ENCODE measurements at regions not wholly inside any gene's neighbourhood (a gene's known extent, or its start where the extent isn't known, plus 50 kb on each side); places are given as distances from the start of the nearest gene placed in this dataset.

GRCh38 chr9:82637368-82637767 is 425.6 kb downstream of the RASEF start:
- no peak for DNase-seq (ENCODE audit: low spot score)

- no peak for DNase-seq (ENCODE audit: low spot score)
Measured at GRCh38 chr9:82645600-82645999, 417.3 kb downstream of the RASEF start.

- DNase-seq (ENCODE audit: low spot score) = no peak
Measured at GRCh38 chr9:82650368-82650767, 412.6 kb downstream of the RASEF start.

- no peak for DNase-seq (ENCODE audit: low spot score)
Measured at GRCh38 chr9:82651474-82651873, 411.5 kb downstream of the RASEF start.

- DNase-seq (ENCODE audit: low spot score) = no peak
Measured at GRCh38 chr9:82665324-82665723, 397.6 kb downstream of the RASEF start.

GRCh38 chr9:82668689-82669199 is 394.2 kb downstream of the RASEF start:
- DNase-seq (ENCODE audit: low spot score) = no peak

GRCh38 chr9:82670000-82670399 is 392.9 kb downstream of the RASEF start:
- DNase-seq (ENCODE audit: low spot score) = no peak

GRCh38 chr9:82670726-82671125 is 392.2 kb downstream of the RASEF start:
- no peak for DNase-seq (ENCODE audit: low spot score)

GRCh38 chr9:82673201-82673600 is 389.7 kb downstream of the RASEF start:
- DNase-seq (ENCODE audit: low spot score) = no peak

GRCh38 chr9:82673919-82674318 is 389.0 kb downstream of the RASEF start:
- DNase-seq (ENCODE audit: low spot score) = no peak

- DNase-seq (ENCODE audit: low spot score) = no peak
Measured at GRCh38 chr9:82675102-82675501, 387.8 kb downstream of the RASEF start.

- no peak for DNase-seq (ENCODE audit: low spot score)
Measured at GRCh38 chr9:82675605-82676004, 387.3 kb downstream of the RASEF start.

GRCh38 chr9:82677086-82677485 is 385.9 kb downstream of the RASEF start:
- no peak for DNase-seq (ENCODE audit: low spot score)

- no peak for DNase-seq (ENCODE audit: low spot score)
Measured at GRCh38 chr9:82679472-82679871, 383.5 kb downstream of the RASEF start.

- no peak for DNase-seq (ENCODE audit: low spot score)
Measured at GRCh38 chr9:82680179-82680935, 382.6 kb downstream of the RASEF start.

- no peak for DNase-seq (ENCODE audit: low spot score)
Measured at GRCh38 chr9:82681809-82682208, 381.1 kb downstream of the RASEF start.

- no peak for DNase-seq (ENCODE audit: low spot score)
Measured at GRCh38 chr9:82682431-82682830, 380.5 kb downstream of the RASEF start.

GRCh38 chr9:82695704-82696103 is 367.2 kb downstream of the RASEF start:
- DNase-seq (ENCODE audit: low spot score) = no peak

- no peak for DNase-seq (ENCODE audit: low spot score)
Measured at GRCh38 chr9:82706786-82707185, 356.2 kb downstream of the RASEF start.

GRCh38 chr9:82716821-82717220 is 346.1 kb downstream of the RASEF start:
- no peak for DNase-seq (ENCODE audit: low spot score)

- no peak for DNase-seq (ENCODE audit: low spot score)
Measured at GRCh38 chr9:82720515-82720914, 342.4 kb downstream of the RASEF start.

GRCh38 chr9:82721593-82721992 is 341.3 kb downstream of the RASEF start:
- no peak for DNase-seq (ENCODE audit: low spot score)

- DNase-seq (ENCODE audit: low spot score) = no peak
Measured at GRCh38 chr9:82722051-82722450, 340.9 kb downstream of the RASEF start.

- no peak for DNase-seq (ENCODE audit: low spot score)
Measured at GRCh38 chr9:82722561-82722960, 340.4 kb downstream of the RASEF start.

All from activated CD4-positive, alpha-beta T cell treated with anti-CD3 and anti-CD28 coated beads, Interleukin-2, Interleukin-4, amounts not matched to agents 100 ng/mL and 50 ng/mL, durations not matched to agents 16 hours and 8 hours (primary cell).